Liver (tissue), 3 donors: ENCODE measurements at regions not wholly inside any gene's neighbourhood (a gene's known extent, or its start where the extent isn't known, plus 50 kb on each side); places are given as distances from the start of the nearest gene placed in this dataset.

Experiments
- ATF3 ChIP-seq: IDR thresholded peaks from 2 replicates; pipeline ENCODE4 v1.6.1; 2016; ENCODE audit warnings: antibody characterized with exemption
- CTCF ChIP-seq: fragments of 150-350 bp; IDR thresholded peaks from 2 replicates; pipeline ENCODE4 v1.5.1; 2017; ENCODE audit warnings: improper control_type of control experiment, low read depth, low read length; ENCODE audit not compliant: missing input control
- GABPA ChIP-seq, 2 donors: IDR thresholded peaks in 1 of 2; conservative IDR thresholded peaks in 1 of 2; 2 replicates each; pipeline ENCODE4 v1.6.1; 2016; ENCODE audit warnings: antibody characterized with exemption in 2 of 2, mild to moderate bottlenecking in 1 of 2, moderate library complexity in 1 of 2
- JUND ChIP-seq, 2 donors: IDR thresholded peaks; 2 replicates each; pipeline ENCODE4 v1.6.1; 2016; ENCODE audit warnings: antibody characterized with exemption in 2 of 2
- MAX ChIP-seq: IDR thresholded peaks from 2 replicates; pipeline ENCODE4 v1.6.1; 2016; ENCODE audit warnings: antibody characterized with exemption
- RAD21 ChIP-seq, 2 donors: IDR thresholded peaks; 2 replicates each; pipeline ENCODE4 v1.6.1; 2016; ENCODE audit warnings: antibody characterized with exemption in 2 of 2, mild to moderate bottlenecking in 2 of 2
- SP1 ChIP-seq: IDR thresholded peaks from 2 replicates; pipeline ENCODE4 v1.6.1; 2018; ENCODE audit warnings: antibody characterized with exemption, mild to moderate bottlenecking
- TAF1 ChIP-seq: conservative IDR thresholded peaks from 2 replicates; pipeline ENCODE4 v1.6.1; 2016; ENCODE audit warnings: antibody characterized with exemption, mild to moderate bottlenecking
- ZBTB33 ChIP-seq: IDR thresholded peaks from 2 replicates; pipeline ENCODE4 v1.6.1; 2016; ENCODE audit warnings: antibody characterized with exemption
- donor health status: healthy.
- donor health status: healthy.

GRCh38 chr2:30373881-30374302, 73.2 kb upstream of the LCLAT1 start:
- no peak for TF ChIP-seq TAF1
- TF ChIP-seq ZBTB33 = no peak
- TF ChIP-seq CTCF = no peak
- TF ChIP-seq JUND (IDR thresholded peaks at IDR 0.05) = no peak
- TF ChIP-seq ATF3 = no peak
- no peak for TF ChIP-seq GABPA (IDR thresholded peaks at IDR 0.05 in 1 of 2, conservative IDR thresholded peaks at IDR 0.05 in 1 of 2)
- no peak for TF ChIP-seq SP1
- TF ChIP-seq MAX = no peak
- TF ChIP-seq RAD21 (IDR thresholded peaks at IDR 0.05) = no peak
